Activated CD4-positive, CD25-positive, alpha-beta regulatory T cell treated with anti-CD3 and anti-CD28 coated beads, Interleukin-2, amount 50 U/mL, for 16 hours (primary cell): ENCODE measurements at regions not wholly inside any gene's neighbourhood (a gene's known extent, or its start where the extent isn't known, plus 50 kb on each side); places are given as distances from the start of the nearest gene placed in this dataset.
"Not testable (repeated sequence)": the region's sequence is repeated elsewhere in the genome, so short reads cannot be mapped to it uniquely, and the experiment has no call there.

Experiments
- DNase-seq: peaks from one replicate; pipeline ENCODE4 v3.0.0-alpha.2; 2020; ENCODE audit warnings: low read depth, low spot score

GRCh38 chr20:60750909-60751308, 501.2 kb upstream of the CDH4 start:
- no peak for DNase-seq

DNA sequence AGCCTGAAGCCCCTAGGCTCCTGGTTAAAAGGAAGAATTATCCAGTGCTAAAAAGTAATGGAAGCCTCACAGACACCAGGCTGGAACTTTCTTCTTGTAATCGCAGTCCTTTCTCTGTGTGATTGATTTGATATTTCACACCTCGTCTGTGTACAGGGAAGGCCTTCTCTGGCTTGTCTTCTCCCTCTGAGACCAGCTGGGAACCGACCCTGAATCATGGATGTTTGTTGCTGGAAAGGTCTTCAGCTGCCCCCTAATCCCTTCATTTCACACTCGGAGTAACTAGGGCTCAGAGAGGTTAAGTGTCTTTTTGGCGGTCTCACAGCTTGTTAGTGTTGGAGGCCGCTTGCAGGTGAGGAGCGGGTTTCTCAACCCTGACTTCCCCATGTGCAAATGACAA, 500.2 kb upstream of the CDH4 start:
- DNase-seq = no peak

DNA sequence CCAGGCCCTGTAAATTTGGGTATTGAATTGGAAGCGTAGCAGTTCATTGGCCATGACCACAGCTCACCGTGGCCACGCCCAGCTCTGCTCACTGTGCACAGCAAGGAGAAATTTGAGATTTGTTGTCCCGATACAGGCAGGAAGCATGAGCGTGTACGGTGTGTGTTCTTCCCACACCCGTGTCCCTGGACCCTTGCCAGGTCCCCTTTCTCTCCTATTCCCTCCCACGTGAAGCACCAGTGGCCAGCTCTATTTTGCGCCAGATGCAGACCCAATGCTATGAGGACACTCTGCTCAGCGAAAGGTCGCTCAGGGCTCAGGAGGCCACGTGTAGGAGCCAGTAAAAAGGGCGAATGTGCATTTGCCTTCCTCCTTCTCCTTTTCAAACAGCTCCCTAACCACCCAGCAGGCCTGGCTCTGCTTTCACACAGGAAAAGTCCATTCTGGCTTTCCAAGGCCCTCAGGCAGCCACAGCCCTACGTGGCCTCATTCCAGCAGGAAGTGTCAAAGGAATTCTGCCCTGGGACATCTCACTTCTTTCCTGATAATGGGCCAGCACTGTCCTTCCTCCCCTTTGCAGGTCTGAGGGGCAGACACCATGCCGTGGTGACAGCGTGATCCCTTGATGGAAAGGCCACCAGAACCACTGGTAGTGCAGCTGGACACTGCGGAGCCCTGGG, 499.2 kb upstream of the CDH4 start:
- no peak for DNase-seq

DNA sequence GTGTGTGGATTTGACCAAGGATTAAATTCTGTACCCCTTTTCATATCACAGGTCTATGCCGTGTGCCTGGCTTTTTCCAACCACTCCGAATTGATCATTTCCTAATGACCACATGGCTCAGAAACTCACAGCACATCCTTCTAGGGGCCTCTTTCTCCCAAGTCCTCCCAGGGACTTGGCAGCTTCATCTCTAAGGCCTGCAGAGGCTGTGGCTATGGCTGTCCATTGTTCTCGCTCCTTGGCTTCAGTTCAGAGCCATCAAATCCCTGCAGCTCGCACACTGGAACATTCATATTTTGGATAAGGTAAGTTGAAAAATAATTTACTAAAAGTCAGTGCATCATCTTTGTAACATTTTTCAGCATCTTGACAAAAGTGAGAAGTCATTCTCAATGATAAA, 497.2 kb upstream of the CDH4 start:
- no peak for DNase-seq

- DNase-seq = no peak
Observed at GRCh38 chr20:60759651-60760050, 492.4 kb upstream of the CDH4 start.

DNA sequence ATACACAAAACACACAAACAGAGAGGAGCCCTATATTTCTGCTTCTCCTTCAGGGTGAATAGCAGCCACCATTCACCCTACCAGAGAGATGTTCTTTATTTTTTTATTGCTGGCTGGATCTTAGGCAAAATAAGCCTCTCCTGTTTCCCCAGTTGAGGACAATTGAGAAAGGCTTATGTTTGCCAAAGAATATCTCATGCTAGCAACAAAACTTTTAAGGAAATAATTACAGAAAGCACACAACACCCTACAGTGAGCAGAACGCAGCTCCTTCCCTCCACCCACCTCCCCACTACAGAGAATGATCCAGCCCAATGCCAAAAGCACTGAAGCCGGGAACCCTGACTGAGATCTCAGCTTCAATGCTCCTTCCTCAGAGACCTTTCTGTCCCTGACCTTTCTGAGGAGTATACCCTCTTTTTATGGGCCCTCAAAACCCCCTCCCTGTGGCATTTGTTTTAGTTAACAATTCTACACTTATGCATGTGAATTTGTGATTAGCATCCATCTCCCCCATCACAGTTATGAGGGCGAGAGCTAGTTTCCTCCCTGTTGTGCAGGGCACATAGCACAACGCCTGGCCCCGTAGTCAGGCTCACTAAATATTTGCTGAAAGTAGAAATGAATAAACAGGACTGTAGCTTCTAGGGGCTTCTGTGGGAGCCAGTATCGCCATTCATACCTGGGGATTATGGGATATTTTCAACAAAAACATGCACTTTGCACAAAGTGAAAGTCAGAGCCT, 491.6 kb upstream of the CDH4 start:
- no peak for DNase-seq

- DNase-seq = no peak
Observed at GRCh38 chr20:60761056-60761455, 491.0 kb upstream of the CDH4 start.

DNA sequence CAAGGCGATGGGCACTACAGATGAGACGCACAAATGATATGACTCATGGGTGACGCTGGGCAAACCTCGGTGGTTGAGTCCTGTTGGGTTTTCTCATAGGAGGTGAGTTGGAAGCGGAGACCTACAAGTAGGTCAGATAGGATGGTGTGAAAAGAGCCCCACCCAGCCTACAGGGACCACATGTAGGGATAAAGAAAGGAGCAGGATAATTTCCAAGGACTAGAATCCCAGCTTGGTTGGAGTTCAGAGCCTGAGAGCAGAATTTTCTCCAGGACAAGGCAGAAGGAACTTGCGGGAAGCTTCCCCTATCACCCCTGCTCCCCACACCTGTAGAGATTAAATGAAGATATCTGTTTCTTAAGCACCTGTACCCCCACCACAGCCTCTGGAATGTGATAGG, 489.7 kb upstream of the CDH4 start:
- no peak for DNase-seq

GRCh38 chr20:60764328-60764727, 487.7 kb upstream of the CDH4 start:
- DNase-seq = no peak

GRCh38 chr20:60764771-60765170, 487.3 kb upstream of the CDH4 start:
- no peak for DNase-seq

DNA sequence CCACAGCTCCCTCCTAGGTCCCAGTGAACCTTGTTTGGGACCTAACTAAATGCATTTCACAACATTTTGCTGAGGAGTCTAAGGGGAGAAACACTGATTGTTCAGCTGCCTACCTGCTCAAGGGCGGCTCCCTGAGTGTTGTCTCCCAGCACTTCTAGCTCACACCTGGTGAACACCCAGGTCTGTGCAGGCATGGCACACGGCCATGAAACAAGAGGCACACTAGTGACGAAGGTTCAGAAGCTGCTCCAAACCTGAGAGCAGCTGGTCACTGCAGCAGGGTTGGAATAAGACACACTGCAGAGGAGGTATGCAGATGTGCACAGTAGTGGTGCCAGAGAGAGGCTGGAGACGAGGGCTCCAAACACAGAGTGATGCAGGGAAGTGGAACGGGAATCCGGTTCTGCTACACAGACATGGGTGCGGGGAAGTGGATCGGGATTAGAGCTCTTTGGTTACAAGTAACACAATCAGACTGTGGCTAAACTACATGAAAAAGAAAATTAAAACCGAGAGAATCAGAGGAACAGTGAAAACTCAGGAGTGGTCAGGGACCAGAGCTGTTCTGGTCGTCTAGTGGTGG, 486.1 kb upstream of the CDH4 start:
- no peak for DNase-seq

GRCh38 chr20:60768216-60768615, 483.8 kb upstream of the CDH4 start:
- DNase-seq = no peak

DNA sequence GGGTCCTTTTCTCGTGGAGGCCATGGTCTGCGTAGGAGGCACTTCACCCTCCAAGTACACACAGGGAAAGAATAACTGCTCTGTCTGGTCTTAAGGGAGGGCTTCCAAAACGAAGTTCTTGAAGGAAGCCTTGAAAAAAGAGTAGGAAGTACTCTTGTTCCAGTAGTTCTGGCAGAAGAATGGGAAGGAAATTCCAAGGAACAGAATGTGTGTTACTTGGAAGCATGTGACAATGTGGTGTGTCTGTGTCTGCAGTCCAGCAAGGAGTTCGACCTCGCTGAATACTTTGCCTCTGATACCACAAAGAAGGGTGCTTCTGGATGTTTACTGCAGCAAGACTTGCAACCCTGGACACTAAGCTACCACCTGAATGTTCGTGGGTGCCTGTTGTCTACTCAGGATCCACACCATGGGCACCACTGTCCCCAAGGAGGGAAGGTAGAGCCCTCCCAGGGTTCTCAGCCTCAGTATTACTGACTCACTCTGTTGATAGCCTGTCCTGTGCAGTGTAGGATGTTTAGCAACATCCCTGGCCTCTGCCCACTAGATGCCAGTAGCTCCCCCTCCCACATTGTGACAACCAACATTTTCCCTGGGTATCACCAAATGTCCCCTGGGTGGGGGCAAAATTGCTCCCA, 471.6 kb upstream of the CDH4 start:
- DNase-seq = no peak

- DNase-seq = no peak
Observed at GRCh38 chr20:60782959-60783625, 469.0 kb upstream of the CDH4 start.

- DNase-seq = no peak
Observed at GRCh38 chr20:60785301-60785700, 466.8 kb upstream of the CDH4 start.

DNA sequence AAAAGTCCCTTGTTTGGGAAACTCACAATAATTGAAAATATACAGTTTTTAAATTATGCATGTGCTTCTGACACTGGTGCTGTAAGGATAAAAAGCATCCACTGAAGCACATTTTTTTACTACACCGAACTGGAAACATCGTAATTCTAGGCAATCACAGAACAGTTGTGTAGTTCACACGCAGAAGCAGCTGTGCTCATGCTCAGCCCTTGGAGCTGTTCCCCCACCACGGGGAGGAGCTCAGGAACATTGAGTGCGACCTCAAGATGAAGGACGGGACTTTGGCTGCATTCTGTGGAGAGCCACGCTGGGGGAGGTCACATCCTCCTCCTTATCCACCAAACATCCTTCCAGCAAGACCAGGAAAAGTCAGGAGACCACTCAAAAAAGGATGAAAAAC, 466.3 kb upstream of the CDH4 start:
- no peak for DNase-seq

DNA sequence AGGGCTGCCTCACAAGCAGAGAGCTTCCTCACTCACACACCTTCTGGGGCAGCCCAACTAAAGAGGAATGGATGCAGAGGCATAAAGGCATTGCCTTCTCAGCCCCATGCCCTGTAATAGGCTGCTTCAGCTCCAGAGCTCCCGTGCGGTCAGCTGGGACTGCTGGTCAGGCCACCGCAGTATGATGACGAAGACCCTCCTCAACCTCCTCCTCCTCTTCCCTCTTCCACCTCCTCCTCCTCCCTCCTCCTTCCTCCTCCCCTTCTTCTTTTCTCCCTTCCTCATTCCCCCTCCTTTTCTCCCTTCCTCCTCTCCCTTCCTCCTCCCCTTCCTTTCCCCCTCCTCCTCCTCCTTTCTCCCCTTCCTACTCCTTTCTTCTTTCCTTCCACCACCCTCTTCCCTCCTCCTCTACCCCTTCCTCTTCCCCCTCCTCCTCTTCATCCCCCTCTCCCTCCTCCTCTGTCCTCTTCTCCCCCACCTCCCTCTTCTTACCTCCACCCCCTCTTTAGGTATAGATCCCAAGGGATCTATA, 465.3 kb upstream of the CDH4 start:
- DNase-seq = no peak

DNA sequence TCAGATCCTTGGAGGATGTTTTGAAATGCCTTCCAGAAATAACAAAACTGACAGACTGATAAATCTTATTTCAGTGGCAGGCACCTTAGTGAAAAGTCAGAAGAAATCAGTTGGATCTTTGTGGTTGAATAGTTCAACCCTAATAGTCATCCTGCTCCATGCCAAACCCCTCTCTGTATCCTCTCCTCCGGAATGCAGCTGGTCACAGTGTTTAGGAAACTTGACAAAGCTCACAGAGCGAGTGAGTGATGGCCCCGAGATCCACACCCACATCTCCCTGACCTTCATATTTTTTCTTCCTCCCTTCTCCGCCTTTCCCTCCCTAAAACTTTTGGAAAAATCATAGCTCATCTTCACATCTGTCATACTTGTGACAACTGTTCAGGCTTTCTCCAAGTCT, 464.8 kb upstream of the CDH4 start:
- DNase-seq = no peak

DNA sequence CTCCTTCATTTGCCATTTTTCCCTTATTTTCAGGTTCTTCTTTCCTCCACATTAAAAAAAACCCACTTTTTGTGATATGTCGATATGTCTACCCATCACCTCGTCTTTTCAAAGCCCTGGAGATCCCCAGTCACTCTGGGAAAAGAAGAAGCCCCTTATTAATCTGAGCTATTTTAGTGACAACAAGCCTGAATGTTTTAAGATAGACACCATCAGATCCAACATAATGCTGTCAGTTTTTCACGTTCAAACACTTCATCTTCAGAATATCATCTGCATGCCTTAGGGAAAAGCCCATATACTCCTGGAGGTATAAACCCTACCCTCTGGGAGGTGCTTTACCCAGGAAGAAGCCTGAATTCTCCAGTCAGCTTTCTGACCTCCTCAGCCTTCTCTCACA, 464.0 kb upstream of the CDH4 start:
- DNase-seq = no peak

DNA sequence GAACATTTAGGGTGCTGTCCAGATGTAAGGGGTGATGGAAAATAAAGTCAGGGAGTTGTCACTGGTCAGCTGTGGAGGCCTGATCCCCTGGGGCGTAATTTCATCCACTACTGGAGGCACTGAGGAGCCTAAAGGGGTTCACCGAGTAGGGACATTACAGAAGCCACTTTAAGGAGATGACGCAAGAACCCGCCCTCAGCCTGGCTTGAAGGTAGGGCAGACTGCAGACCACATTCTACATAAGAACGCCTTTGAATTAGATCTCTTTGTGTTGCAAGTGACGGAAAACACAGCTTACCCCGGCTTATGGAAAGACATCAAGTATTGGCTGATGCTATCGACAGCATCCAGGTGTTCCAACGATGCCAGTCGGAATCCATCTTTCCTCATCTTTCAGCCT, 462.7 kb upstream of the CDH4 start:
- DNase-seq = no peak

- DNase-seq = not testable (repeated sequence)
Observed at GRCh38 chr20:60790339-60790738, 461.7 kb upstream of the CDH4 start.

GRCh38 chr20:60791823-60792222, 460.2 kb upstream of the CDH4 start:
- no peak for DNase-seq
